GM19452 (cell line): ENCODE measurements at regions not wholly inside any gene's neighbourhood (a gene's known extent, or its start where the extent isn't known, plus 50 kb on each side); places are given as distances from the start of the nearest gene placed in this dataset.

Source experiments
- ATAC-seq: cut with Tn5 transposase; IDR thresholded peaks from one replicate; pipeline ENCODE4 v1.9.1; 2021; ENCODE audit not compliant: unreplicated experiment

DNA sequence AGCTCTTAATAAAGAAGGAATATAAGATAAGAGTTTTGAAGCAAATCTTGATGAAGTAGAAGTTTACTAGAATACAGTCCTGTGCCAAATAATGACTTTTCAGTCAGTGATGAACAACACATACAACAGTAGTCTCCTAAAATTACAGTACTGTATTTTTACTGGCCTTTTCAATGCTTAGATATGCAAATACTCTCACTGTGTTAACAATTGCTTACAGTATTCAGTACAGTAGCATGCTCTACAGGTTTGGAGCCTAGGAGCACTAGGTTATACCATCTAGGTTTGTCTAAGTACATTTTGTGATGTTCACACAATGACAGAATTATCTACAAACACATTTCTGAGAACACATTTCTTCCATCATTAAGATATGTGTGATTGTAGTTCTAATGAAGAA is 316.7 kb upstream of the KLHL1 start:
- no peak for ATAC-seq

DNA sequence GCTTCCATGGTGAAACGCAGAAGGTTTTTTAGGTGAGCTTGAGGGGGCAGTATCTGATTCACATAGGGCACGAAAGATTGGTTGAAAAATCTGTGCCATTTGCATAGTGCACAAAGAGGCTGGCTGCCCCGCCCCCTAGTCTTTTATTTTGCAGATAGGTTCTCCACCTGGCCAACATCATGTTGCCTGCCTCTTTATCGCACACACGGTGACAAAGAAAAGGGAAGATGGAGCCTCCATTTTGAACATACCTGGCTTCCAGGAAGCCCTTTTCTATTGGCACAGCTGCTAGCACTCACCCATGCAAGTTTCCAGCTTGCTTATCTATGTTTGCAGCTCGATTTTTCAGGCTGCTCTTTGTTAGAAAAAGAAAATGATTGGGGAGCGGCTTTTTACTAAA is 316.2 kb upstream of the KLHL1 start:
- ATAC-seq, result no peak

DNA sequence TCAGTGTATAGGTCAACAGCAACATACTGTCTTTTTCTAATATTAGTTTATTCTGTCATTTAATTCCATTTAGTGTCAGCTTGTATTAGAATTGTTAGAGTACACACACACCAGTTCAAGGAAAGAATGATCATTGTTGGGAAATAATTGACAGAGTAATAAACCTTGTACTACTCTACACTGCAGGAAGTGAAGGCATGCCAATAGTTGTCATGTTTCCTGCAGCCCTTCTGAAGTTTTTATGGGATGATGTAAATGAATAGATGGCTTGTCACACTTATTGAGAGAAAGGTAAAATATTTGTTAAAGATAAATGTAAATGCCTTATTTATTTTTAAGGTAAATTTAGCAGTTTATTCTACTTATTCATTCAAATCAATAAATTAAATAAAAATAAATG is 306.9 kb upstream of the KLHL1 start:
- no peak for ATAC-seq

DNA sequence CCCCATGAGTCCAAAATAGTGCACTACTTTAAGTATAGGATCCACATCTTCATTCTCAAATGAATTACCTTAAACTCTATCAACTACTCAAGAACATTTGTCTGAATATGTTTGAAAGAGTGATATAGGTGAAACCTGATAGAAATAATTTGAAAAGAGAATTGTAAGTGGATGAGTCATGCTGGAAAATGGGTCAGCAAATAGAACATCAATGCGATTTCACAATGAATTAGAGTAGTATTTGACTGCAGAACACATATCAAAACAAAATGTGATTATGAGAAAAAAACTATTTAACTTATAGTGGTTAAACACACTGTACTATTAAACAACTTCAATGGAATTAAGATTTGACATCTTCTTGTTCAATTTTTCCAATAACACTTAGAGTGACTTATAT is 300.6 kb upstream of the KLHL1 start:
- ATAC-seq, result no peak

DNA sequence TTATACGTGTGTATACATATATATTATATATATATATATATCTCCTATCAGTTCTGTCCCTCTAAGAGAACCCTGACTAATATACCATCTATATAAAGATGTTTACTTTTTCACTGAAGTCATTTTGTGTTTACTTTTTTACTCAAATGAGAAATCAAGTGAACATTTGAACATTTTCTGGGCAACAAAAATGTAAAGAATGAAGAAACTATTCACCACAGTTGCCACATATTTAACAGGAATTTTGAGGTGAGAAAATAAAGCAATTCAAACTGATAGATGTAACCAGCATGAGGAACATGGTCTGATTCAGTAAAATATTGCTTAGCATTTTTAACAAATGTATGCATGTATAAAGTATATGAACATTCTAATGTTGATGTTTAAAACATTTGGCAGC is 299.2 kb upstream of the KLHL1 start:
- ATAC-seq, result no peak

DNA sequence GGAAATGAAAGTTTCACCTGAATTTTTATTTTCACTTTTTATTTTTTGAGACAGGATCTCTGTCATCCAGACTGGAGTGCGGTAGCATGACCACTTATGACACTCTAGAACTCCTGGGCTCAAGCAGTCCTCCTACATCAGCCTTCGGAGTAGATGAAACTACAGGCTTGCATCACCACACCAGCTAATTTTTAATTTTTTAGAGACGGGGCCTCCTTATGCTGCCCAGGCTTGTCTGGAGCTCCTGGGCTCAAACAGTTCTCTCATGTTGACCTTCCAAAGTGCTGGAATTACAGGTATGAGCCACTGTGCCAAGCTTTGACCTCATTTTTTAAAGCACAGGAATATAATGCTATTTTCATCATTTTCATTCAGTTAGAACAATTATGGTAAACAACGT is 297.0 kb upstream of the KLHL1 start:
- ATAC-seq, result no peak

DNA sequence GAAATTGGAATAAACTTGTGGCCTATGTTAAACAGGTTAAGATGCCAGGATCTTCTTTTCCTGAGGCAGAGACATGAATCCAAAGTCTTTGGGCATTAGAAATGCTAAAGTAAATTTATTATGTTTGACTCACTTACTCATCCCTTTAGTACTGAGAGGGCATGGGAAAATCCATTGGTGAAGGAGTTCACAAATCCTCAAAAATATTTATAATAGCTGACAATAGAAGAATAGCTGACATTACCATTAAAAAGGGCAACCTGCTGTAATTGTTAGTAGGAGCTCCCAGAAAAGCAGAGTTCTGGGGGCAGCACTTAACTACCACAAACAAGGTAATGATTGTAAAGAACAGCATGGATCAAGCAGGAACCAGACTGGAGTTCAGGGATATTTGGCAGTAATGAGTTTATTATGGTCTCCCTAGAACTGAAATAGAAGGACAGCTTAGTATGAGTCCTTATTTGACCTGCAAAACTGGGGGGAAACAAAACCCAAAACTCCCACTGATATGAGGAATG is 285.8 kb upstream of the KLHL1 start:
- ATAC-seq, result no peak

DNA sequence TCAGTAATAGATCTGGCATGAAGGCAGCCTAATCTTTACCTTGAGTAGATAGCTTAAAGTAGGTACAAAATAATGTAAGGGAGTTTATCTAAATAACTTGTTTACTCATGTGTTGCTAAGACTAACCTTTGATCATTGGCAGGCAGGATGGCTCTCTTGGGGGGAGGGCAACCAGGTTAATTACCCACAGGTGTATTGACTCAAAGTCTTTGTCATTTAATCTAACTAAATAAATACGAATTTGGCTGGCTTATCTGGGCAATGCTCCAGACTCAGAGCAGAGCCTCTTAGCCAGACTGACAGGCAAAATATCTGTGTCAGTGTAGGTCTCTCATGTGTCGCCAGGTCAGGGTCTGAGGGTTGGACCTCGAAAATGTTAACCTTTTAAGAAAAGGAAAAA is 283.4 kb upstream of the KLHL1 start:
- no peak for ATAC-seq

DNA sequence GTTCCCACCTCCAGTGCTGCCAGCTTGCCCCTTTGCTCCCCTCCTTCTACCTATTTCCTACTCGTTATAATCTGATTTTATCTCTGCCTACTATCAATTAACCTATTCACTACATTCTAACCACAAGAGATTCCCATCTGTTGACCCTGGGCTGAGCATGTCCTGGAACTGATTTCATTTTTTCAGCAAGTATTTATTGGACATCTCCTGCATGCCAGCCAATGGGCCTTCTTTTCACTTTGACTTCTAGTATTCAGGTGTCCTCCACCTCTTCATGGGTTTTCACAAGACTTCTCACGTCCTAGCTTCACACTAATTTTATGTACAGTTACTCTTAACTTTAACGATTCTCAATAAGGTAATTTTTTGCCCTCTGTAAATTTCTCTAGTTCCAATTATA is 282.7 kb upstream of the KLHL1 start:
- ATAC-seq, result no peak

DNA sequence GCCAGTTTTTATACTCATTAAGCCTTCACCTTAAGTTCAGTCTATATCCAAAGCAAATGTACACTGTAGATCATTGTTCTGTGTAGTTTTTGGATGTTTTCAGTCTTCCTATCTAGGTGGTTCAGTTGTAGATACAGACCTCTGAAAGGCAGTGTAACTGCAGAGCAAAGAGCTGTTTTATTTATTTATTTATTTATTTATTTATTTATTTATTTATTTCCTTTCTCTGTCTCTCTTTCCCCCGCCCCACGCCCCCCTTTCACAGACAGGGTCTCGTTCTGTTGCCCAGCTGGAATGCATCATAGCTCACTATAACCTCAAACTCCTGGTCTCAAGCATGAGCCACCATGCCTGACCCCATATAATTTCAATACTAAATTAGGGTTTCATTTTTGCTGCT is 281.8 kb upstream of the KLHL1 start:
- no peak for ATAC-seq

DNA sequence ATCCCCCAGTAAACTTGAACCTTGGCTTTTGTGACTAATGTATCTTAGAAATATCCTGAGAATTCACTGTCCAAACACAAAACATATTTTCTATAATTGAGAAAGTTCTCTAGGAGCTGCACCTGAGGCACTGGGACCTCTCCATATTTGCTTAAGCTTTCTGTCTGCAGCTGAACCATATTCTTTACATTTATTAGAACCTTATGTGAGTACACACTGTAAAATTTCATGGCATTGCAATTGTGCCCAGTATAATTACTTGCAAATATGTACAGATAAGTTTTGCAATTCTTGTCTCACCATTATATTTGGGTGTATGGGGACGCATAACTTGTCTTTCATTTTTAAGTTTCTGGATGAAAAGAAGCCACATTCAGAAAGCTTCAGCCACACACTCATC is 280.7 kb upstream of the KLHL1 start:
- ATAC-seq, result no peak

DNA sequence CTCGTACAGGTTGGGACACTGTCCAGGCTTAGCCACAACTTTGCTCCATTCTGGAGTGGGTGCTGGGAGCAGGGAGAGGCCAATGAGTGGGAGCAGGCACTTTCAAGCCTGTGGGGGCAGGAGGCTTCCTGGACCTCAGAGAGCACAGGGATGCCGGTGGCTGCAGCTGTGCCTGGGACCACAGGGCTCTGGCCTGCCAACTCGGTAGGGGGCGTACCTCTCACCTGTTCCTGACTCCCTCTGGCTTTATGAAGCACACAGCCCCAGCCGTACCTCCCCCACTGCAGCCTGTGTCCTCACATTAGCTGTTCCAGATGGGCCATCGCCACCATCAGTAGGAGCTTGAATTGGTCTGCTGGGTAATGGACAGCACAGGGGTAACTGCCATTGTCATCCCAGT is 278.7 kb upstream of the KLHL1 start:
- ATAC-seq, result no peak

DNA sequence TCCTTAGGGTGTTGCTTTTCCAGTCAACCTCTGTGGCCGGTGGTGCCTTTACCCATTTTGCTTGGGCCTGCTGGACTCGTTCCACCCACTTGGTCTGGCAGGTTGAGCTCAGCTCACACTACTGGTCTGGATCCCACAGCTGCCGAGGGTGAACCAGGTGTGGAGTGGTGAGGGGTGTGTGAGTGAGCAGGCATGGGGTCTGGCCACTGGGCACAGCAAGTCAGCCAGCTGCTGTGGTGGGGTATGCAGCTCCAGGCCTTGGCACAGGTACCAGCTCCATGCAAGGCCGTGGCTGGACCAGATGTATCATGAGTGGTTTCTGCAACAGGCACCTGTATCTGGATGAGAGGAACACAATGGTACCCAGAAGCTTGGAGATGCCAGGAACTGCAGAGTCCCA is 277.6 kb upstream of the KLHL1 start:
- no peak for ATAC-seq

DNA sequence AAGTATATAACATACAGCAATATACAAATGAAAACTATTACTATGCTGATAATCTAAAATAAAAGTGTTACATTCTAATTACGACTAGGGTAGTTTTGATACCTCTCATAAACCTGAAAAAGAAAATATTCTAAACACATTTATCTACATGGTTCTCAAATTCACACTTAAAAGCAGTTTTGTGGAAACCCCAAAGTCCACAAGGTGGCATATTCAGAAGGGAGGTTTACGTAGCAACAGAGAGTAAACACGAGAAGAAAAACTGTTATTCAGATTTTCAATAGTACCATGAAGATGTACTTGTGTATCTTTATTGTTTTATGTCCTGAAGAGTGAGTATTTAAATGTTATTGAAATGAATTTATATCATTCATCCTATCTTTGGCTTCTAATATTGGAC is 275.9 kb upstream of the KLHL1 start:
- no peak for ATAC-seq

DNA sequence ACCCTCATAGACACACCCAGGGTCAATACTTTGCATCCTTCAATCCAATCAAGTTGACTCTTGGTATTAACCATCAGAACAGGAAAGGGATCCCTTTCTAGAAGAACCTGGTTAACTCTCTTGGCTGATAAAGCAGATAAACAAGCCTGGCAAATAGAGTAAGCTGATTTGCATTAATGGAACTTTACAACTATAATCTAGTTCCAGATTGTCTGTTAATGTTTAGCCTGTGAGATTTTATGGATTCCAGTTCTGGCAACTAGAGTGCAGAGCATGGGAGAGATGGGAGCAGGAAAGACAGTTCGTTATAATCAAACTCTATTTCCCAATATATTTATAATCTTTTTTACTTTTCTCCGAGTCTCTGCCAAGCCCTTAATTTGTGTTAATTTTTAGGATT is 272.6 kb upstream of the KLHL1 start:
- ATAC-seq, result no peak

DNA sequence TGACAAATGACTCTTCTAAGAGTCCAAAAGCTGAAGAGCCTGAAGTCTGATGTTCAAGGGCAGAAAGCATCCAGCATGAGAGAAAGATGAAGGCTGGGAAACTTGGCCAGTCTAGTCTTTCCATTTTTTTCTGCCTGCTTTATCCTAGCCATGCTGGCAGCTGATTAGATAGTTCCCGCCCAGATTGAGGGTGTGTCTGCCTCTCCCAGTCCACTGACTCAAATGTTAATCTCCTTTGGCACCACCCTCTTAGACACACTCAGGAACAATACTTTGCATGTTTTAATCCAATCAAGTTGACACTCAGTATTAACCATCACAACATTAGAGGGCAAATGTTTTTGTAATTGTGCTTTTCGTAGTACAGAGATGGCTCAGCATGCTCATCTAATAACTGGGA is 267.5 kb upstream of the KLHL1 start:
- ATAC-seq, result no peak

DNA sequence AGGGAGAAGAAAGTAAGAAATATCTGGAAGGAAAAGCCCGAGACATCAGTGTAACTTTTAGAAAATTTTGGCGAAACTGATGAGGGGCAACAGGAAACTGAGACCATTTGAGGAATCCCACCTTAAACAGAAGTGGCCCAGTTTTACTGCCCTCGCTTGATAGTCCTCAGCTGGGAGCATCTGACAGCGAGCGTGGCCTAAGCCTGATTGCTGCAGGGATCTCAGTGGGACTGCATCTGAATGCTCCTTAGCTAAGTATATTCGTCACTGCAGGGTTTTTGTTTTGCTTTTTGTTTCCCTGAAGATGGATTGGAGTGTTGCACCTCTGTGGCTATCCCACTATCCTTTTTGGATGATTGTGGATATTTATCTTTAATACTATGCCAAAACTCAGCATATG is 262.7 kb upstream of the KLHL1 start:
- no peak for ATAC-seq

DNA sequence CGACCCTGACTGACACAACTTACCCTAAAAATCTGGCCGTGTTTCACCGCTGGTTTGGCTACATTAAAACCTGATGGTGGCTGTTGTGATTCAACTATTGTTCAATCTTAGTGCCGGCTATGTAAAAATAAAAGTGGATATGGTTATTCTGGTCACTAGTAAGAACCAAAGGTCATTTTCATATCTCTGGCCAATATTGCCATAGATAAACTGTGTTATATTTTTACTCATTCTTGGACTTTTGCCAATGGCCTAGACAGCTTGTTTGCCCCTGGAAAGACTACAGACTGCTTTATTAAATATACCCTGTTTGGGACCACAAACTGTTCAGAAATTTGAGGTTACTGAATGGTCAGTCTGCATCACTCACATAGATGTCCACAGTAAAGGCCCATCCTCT is 258.5 kb upstream of the KLHL1 start:
- ATAC-seq, result no peak

DNA sequence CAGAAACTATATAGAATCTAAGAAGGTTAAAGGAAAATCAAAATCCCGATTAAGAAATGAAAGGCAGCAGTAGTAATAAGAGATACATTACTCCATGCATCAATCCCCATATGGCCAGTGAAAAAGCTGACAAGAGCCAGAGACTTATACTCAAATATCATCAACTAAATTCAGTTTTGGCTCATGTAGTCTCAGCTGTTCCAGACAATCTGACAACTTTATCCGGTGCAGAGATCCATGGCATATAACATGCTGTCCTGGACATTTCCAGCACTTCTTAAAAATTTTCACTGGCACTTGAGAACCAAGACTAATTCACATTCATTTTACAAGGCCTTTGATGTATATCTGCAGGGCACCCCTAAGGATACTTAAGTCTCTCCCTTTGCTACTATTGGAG is 255.7 kb upstream of the KLHL1 start:
- ATAC-seq, result no peak

DNA sequence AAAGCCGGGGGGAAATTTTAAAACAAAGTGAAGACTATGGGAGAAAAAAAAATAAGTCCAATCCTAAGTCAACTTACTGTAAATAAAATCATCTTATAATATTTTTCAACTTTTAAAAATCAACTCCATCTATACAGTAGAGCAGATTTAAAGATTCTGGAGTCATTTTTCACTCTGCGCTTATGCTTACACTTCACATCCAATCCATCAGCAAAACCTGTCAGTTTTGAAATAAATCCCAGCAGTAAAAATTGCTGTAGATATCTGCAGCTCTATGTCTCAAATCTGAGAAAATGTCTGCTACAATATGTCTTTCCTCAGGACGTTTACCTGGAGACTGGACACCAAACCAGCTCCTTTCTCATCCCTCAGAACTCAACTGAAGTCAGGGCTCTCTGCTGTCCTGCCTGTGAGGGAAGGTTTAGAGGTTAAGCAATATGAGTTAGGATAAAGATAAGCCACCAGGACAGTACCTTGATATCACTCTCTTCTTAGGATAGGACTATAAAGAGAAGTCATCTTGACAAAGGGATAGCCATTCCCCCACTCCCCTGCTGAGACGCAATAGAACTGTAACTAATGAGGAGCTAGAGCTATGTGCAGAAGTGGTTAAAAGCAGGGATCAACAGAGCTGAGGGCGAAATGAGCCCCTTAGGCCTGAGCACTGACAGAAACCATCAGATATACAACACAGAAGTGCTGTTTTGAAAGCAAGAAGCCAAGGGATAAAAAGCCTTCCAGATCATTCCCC is 254.7 kb upstream of the KLHL1 start:
- no peak for ATAC-seq

DNA sequence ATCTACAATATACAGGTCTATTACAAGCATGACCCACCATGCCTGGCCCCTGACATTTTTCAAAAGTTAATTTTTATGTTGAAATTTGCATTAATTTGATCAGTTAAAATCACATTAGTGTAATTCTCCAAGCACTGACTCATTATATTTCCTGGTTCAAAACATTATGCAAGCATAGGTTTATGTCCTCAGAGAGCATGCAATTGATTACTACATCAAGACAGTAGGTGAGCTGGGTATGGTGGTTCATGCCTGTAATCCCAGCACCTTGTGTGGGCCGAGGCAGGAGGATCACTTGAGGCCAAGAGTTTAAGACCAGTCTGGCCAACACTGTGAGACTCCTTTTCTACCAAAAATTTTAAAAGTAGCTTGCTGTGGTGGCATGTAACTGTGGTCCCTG is 248.8 kb upstream of the KLHL1 start:
- ATAC-seq, result no peak

DNA sequence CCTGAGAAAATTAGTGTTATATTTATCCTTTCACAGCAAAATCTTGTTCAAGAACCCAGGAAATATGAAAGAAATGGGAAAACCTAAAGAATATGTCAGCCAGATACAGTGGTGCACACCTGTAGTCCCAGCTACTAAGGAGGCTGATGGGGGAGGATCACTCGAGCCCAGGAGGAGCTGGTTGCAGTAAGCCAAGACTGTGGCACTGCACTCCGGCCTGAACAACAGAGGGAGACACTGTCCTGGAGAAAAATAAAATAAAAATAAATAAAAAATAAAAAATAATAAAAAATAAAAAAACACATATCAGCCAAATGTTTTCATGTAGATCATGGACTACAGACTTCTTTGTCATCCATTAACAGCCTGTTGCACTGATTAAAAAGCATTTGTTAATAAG is 244.8 kb upstream of the KLHL1 start:
- no peak for ATAC-seq

DNA sequence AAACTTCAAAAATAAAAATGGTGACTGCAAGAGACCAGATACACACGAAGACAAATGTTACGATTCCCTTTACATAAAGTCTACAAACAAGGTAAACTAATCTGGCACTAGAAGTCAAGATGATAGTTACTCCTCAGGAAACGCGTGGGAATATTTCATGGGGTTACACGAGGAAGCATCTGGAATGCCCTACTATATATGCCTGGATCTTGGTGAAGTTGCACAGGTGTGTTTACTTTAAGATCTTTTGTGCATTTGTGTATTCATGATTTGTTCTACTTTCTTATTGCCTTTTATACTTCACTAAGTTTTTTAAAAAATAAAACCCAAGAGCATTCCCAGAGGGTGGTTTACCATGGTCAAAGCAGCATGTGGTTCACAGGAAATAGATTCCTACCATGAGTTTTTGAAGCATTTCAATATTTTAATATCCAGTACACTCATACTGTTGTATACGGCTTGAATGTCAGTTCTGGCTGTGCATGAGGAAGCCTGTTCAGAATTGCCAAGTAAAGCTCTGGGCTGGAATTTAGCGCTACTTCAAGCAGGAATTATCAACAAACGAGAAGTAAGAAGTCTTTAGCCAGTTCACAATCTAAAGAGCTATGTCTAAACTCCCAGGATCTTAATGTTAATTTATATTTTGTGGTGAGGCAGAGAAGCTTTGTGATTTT is 239.8 kb upstream of the KLHL1 start:
- no peak for ATAC-seq
